Kidney epithelial cell (primary cell): ENCODE measurements at regions not wholly inside any gene's neighbourhood (a gene's known extent, or its start where the extent isn't known, plus 50 kb on each side); places are given as distances from the start of the nearest gene placed in this dataset.
"Not testable (repeated sequence)": the region's sequence is repeated elsewhere in the genome, so short reads cannot be mapped to it uniquely, and the experiment has no call there.

ENCODE experiments used
- DNase-seq: peaks from one replicate; pipeline ENCODE4 v3.0.0-alpha.2; 2010; ENCODE audit warnings: low read depth
- H3K27me3 ChIP-seq: 2 replicates; pipeline ENCODE4 v1.6.0; 2011; ENCODE audit warnings: low read length; ENCODE audit not compliant: control insufficient read depth, insufficient read depth
- H3K36me3 ChIP-seq: 2 replicates; pipeline ENCODE4 v1.5.1; 2011; ENCODE audit warnings: low read length; ENCODE audit not compliant: control insufficient read depth, insufficient read depth
- H3K4me3 ChIP-seq: 2 replicates; pipeline ENCODE4 v1.5.1; 2011; ENCODE audit warnings: low read depth, mild to moderate bottlenecking, control low read depth, low read length
- CTCF ChIP-seq: IDR thresholded peaks from 2 replicates; pipeline ENCODE4 v1.5.1; 2011; ENCODE audit warnings: mild to moderate bottlenecking, moderate library complexity, low read length, control low read depth, inconsistent platforms; ENCODE audit not compliant: insufficient read depth, poor library complexity, severe bottlenecking

GRCh38 chr1:147052677-147053076, 114.6 kb downstream of the NBPF12 start:
- DNase-seq: no peak

DNA sequence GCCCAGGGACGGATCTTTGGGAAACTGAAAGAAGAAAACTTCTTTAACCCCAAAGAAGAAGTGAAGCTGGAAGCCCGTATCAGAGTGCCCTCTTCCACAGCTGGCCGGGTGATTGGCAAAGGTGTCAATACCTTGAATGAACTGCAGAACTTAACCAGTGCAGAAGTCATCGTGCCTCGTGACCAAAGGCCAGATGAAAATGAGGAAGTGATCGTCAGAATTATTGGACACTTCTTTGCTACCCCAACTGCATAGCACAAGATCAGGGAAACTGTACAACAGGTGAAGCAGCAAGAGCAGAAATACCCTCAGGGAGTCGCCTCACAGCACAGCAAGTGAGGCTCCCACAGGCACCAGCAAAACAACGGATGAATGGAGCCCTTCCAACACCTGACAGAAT, 114.0 kb downstream of the NBPF12 start:
- DNase-seq: no peak
- H3K36me3 ChIP-seq: no peaks in the 10 kb centered on the region
- no peak for TF ChIP-seq CTCF

More at GRCh38 chr1:147052677-147053076, 114.6 kb downstream of the NBPF12 start:
- no peak for TF ChIP-seq CTCF
- no peak overlapping the region for H3K4me3 ChIP-seq
- no peaks in the 10 kb centered on the region for H3K36me3 ChIP-seq
- no peaks in the 10 kb centered on the region for H3K27me3 ChIP-seq

GRCh38 chr1:147051136-147051535, 113.0 kb downstream of the NBPF12 start:
- no peak for DNase-seq
- H3K4me3 ChIP-seq: no peak overlapping the region
- no peak for TF ChIP-seq CTCF
- H3K27me3 ChIP-seq: no peaks in the 10 kb centered on the region
- H3K36me3 ChIP-seq: no peaks in the 10 kb centered on the region

More for the DNA sequence above, 114.0 kb downstream of the NBPF12 start:
- Histone ChIP-seq H3K4me3 (no peak overlapping the region), H3K27me3 (no peaks in the 10 kb centered on the region)

DNA sequence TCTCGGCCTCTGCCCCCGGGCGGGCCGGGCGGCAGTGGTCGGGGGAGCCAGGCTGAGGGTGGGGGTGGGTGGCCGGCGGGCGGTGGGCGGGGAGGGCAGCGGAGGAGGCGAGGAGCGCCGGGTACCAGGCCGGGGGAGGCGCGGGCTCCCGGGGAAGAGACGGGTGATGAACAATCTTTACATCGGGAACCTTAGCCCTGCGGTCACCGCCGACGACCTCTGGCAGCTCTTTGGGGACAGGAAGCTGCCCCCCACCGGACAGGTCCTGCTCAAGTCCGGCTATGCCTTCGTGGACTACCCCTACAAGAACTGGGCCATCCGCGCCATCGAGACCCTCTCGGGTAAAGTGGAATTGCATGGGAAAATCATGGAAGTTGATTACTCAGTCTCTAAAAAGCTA, 112.5 kb downstream of the NBPF12 start:
- no peak for DNase-seq
- no peaks in the 10 kb centered on the region for H3K36me3 ChIP-seq
- TF ChIP-seq CTCF: no peak
- H3K4me3 ChIP-seq: no peak overlapping the region
- no peaks in the 10 kb centered on the region for H3K27me3 ChIP-seq

DNA sequence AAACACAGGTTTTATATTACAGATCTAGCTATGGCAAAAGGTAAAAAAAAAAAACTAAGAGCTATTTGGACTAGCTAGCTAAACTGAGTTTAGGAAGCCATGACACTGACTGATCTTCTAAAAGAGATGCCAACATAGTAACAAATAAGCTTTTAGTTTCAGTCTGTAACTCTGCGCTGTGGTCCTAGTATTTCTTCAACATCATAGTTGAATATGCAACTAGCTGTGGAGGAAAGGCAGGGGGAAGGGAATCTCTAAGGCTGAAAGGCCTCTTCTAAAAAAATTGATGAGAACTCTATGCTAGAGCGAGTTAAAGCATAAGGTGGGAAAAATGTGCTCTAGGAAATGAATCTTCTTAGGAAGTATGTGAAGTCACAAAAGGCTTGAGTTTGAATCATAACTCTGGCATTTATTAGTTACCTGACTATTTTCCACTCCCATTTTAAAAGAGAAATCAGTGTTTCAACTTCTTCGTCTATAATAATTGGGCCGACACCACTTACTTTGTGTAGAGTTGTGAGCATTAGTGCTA, 108.8 kb downstream of the NBPF12 start:
- not testable (repeated sequence) for H3K36me3 ChIP-seq, DNase-seq, H3K4me3 ChIP-seq, H3K27me3 ChIP-seq

DNA sequence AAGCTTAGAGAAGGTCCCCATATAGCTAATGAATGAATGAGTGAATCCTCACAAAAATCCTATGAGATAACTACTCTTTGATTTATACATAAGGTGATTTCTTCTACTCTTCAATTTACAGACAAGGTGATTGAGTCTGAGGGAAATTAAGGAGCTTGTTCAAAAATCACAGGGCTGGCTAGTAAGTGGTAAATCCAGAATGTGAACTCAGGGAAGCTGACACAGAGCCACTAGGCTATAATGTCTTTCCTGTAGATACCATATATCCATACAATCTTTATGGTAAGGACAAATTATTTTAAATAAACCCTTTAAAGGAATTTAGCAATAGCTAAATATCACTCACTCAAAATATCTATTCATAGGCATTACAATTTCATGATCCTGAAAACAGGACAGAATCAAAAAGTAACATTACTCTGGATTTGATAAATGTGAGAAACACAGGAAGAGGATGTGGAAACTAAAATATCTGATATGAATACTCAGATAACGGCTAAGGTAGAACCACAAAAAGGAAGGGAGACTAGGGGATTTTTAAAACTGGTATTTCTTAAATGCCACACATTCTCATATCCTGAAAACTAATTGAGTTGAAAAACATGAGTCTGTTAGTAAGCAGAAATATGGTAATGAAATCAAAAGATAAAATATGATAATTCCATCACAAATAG, 108.2 kb downstream of the NBPF12 start:
- no peak for DNase-seq
- Histone ChIP-seq H3K4me3 (no peak overlapping the region), H3K27me3 (no peaks in the 10 kb centered on the region), H3K36me3 (no peaks in the 10 kb centered on the region)
- TF ChIP-seq CTCF: no peak
